Effector memory CD8-positive, alpha-beta T cell (primary cell): ENCODE measurements at regions not wholly inside any gene's neighbourhood (a gene's known extent, or its start where the extent isn't known, plus 50 kb on each side); places are given as distances from the start of the nearest gene placed in this dataset.

Experiments used
- ATAC-seq: fragments of 150-1000 bp; cut with Tn5 transposase; replicated peaks from 2 replicates; pipeline ENCODE4 v1.10.0; 2021; ENCODE audit warnings: mild to moderate bottlenecking, moderate library complexity
- DNase-seq, 3 experiments: peaks; one replicate each; pipeline ENCODE4 v3.0.0; 2021
- H3K27ac Mint-ChIP-seq, 2 donors: one replicate each; pipeline ENCODE4 v1.8.0; 2022; ENCODE audit warnings: mild to moderate bottlenecking in 2 of 2, mixed read lengths in 2 of 2, moderate library complexity in 2 of 2
- H3K27me3 Mint-ChIP-seq, 2 donors: one replicate each; pipeline ENCODE4 v1.8.0; 2022; ENCODE audit warnings: mixed read lengths in 2 of 2
- H3K36me3 Mint-ChIP-seq: one replicate; pipeline ENCODE4 v1.8.0; 2022; ENCODE audit warnings: mild to moderate bottlenecking, moderate library complexity, mixed read lengths; ENCODE audit not compliant: insufficient read depth
- H3K4me1 Mint-ChIP-seq, 2 donors: one replicate each; pipeline ENCODE4 v1.8.0; 2022; ENCODE audit warnings: low read depth in 2 of 2, mixed read lengths in 2 of 2
- H3K4me3 Mint-ChIP-seq, 2 donors: one replicate each; pipeline ENCODE4 v1.8.0; 2022; ENCODE audit warnings: mild to moderate bottlenecking in 2 of 2, mixed read lengths in 2 of 2, moderate library complexity in 2 of 2
- H3K9me3 Mint-ChIP-seq, 2 donors: one replicate each; pipeline ENCODE4 v1.8.0; 2022; ENCODE audit warnings: mixed read lengths in 2 of 2

DNA sequence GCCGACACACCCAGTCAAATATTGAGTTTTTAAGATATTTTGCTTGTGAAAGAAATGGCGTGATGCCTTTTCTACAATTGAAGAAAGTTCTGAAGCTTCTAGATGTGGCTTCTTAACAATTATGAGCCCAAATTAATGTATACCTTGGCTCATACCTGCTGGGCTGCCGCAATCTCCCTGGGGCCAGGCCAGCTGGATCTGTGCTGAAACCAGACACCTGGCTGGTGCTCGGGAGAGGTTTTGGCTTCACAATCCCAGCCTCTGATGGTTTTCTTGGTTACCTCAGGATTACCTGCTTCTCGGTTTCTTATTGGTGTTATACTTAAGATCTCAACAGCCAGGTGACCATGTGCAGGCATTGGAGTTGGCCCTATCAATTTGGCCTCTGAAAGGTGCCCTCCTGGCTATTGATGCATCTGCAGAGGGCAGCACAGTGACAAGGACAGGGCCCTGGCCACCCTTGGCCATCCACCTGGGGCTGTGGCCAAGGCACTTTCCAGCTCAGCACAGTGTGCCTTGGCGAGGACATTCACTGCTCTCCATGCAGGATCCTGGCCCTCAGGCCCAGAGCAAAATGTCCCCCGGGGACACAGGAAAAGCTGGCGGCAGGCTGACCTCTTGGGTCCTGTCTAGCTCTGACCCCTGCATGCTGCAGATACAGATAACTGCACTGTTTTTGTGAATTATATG is 305.0 kb downstream of the ZNF536 start:
- DNase-seq (no peak), ATAC-seq (no peak)
- Mint-ChIP-seq H3K27me3 (peaks cover 28 to 63% of the 10 kb centered on the region in 2 donors), H3K36me3 (no peaks in the 10 kb centered on the region), H3K9me3 (no peaks in the 10 kb centered on the region), H3K4me1 (peaks cover 0 to 2% of the 10 kb centered on the region in 2 donors), H3K27ac (no peak overlapping the region), H3K4me3 (no peak overlapping the region)

DNA sequence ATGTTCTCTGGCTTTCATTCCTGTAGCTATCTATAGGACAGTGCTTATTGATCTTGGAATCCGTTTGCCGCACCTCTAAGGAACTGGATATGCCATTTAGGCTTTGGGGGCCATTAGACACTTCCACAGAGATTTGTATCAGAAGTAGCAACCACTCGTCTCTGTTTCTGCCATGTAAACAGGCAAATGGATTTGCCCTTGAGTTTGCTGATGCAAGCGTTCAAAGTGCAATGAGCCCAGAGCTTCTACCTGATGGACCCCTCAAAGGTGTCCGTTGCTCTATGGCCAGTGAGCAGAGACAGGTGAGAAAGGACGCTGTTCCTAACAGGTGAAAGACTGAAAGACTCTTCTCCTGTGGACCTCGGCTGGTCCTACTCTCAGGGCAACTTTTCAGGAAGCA is 302.9 kb downstream of the ZNF536 start:
- no peaks in the 10 kb centered on the region for H3K36me3 Mint-ChIP-seq
- no peak overlapping the region for H3K27ac Mint-ChIP-seq
- DNase-seq (no peak), ATAC-seq (no peak)
- no peaks in the 10 kb centered on the region for H3K9me3 Mint-ChIP-seq
- H3K4me3 Mint-ChIP-seq, result no peak overlapping the region
- peaks cover 31 to 66% of the 10 kb centered on the region in 2 donors for H3K27me3 Mint-ChIP-seq
- H3K4me1 Mint-ChIP-seq, result peaks cover 0 to 2% of the 10 kb centered on the region in 2 donors

DNA sequence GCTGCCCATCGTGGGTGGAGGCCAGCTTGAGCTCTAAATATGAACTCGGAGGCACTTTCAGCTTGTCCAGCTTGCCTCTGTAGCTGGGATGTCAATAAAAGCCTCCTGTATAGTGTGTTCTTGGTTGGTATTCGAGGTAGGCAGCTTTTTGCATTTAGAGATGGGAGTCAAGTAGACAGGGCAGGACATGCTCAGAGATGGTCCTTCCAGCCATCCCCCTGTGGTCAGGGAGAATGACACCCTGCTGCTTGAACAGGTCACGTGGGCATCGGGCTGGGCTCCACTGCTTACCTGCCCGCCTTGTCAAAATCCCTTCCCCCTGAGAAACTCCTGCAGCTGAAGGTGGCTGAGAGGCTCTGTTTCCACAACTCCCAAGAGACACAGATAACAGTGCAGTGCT is 302.5 kb downstream of the ZNF536 start:
- peaks cover 31 to 70% of the 10 kb centered on the region in 2 donors for H3K27me3 Mint-ChIP-seq
- H3K36me3 Mint-ChIP-seq, result no peaks in the 10 kb centered on the region
- H3K27ac Mint-ChIP-seq, result no peak overlapping the region
- ATAC-seq (no peak), DNase-seq (no peak)
- H3K9me3 Mint-ChIP-seq, result no peaks in the 10 kb centered on the region
- no peak overlapping the region for H3K4me3 Mint-ChIP-seq
- H3K4me1 Mint-ChIP-seq, result peaks cover 0 to 2% of the 10 kb centered on the region in 2 donors

DNA sequence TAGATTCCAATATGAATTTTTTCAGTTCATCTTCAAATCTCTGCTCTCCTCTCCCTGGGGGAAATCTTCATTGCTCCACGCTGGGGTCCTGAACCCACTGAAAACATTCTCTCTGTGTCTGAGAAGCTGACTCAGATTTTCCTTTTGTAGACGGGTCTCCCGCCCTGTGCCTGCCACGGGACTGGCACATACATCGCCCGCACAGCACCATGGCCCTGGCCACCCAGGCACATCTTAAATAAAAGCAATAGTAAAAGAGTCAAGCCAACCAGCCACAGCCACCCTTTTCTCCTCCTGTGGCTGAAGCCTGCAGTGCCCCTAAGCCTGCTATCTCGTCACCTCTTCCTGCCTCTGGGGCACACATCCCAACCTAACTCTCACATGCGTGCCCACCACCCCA is 301.2 kb downstream of the ZNF536 start:
- H3K27me3 Mint-ChIP-seq, result peaks cover 45 to 74% of the 10 kb centered on the region in 2 donors
- DNase-seq (no peak), ATAC-seq (no peak)
- H3K9me3 Mint-ChIP-seq, result no peaks in the 10 kb centered on the region
- H3K27ac Mint-ChIP-seq, result no peak overlapping the region
- H3K4me1 Mint-ChIP-seq, result peaks cover 0 to 2% of the 10 kb centered on the region in 2 donors
- no peak overlapping the region for H3K4me3 Mint-ChIP-seq
- no peaks in the 10 kb centered on the region for H3K36me3 Mint-ChIP-seq

DNA sequence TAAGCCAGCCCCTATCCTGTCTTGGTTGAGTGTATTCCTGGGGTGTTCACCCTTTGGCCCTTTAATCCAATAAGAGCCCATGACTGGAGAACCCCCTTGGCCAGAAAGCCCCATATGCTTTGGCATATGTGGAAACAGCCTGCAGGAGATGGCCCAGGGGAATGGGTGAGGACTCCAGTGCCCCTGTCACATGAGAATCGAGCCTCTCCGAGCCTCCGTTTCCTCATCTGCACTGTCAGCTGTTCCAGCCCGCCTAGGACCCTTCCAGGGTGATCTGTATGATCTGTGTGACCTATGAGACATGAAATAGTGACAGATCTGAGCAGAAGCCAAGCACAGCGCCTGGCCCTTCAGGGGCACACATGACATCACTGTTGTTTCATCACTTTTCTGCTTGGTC is 300.7 kb downstream of the ZNF536 start:
- Mint-ChIP-seq H3K27ac (no peak overlapping the region), H3K9me3 (no peaks in the 10 kb centered on the region), H3K4me3 (no peak overlapping the region), H3K4me1 (peaks cover 0 to 2% of the 10 kb centered on the region in 2 donors), H3K27me3 (peaks cover 44 to 72% of the 10 kb centered on the region in 2 donors), H3K36me3 (no peaks in the 10 kb centered on the region)
- DNase-seq (no peak), ATAC-seq (no peak)

DNA sequence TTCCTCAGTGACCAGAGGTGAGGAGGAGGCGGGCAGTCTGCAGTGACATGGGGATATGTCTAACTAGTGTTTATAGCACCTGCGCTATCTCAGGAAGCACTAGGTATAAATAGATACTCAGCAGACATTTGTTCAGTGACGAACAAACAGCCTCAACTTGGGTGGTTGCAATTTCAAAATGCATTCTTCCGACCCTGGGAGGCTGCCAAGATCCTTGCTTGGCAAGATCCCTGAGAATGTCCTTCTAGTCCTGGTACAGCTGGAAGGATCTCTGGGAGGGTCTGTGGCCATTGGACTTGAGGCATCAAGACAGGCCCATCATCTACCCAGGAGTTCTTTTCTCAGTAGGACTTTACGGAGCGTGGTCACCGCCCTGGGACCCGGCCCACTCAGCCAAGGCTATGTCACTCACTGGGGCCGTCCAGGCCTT is 299.5 kb downstream of the ZNF536 start:
- Mint-ChIP-seq H3K4me1 (peaks cover 0 to 2% of the 10 kb centered on the region in 2 donors), H3K4me3 (no peak overlapping the region), H3K27ac (no peak overlapping the region), H3K36me3 (no peaks in the 10 kb centered on the region), H3K9me3 (no peaks in the 10 kb centered on the region), H3K27me3 (peaks cover 40 to 66% of the 10 kb centered on the region in 2 donors)
- no peak for DNase-seq
- no peak for ATAC-seq

DNA sequence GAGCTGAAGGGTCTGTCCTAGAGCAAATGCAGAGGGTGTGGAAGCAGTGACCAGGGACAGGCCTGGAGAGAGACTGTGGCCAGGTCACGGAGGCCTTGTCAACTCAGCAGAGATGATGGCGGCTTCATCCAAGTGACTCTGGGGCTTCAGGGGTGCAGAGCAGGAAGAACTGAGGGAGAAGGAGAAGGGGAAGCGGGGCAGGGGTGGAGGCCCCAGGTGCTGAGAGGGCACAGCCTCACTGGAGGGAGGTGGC is 299.1 kb downstream of the ZNF536 start:
- Mint-ChIP-seq H3K27me3 (peaks cover 43 to 66% of the 10 kb centered on the region in 2 donors), H3K4me3 (no peak overlapping the region), H3K9me3 (no peaks in the 10 kb centered on the region), H3K4me1 (peaks cover 0 to 2% of the 10 kb centered on the region in 2 donors), H3K36me3 (no peaks in the 10 kb centered on the region), H3K27ac (no peak overlapping the region)
- DNase-seq (no peak), ATAC-seq (no peak)

DNA sequence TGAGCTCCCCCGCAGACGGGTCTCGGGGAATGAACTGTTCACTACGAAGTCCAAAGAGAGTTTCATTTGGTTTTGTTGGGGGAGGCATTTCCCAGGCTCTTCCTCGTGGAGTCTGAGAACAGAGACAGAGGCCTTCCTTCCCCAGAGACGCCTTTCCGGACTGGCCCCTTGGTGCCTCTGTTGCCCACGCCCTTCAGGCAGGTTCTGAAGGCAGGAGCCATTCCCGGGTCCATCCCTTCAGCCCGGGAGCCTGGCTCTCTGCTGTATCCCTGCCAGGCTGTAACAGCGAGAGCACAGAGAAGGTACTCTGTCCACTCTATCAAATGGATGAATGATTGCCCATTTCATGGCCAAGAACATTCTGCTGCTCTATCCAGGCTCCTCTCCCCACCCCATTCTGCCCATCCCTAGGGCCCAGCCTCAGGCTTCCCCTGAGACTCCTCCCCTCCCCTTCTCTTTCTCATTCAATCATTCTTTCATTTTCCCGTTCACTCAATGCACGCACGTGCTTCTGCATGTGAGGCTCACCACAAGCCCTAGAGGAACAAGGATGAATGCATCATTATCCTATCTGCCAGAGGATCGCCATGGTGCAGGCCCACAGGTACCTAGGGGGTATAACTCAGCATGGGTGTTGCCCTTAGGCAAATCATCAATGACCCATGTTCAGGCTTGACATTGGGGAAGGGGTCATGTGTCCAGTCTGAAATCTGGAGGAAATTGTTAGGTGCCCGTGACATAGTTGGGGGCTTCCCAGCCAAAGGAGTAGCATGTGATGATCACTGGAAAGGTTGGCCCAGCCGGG is 298.6 kb downstream of the ZNF536 start:
- ATAC-seq (no peak), DNase-seq (no peak)
- peaks cover 48 to 69% of the 10 kb centered on the region in 2 donors for H3K27me3 Mint-ChIP-seq

DNA sequence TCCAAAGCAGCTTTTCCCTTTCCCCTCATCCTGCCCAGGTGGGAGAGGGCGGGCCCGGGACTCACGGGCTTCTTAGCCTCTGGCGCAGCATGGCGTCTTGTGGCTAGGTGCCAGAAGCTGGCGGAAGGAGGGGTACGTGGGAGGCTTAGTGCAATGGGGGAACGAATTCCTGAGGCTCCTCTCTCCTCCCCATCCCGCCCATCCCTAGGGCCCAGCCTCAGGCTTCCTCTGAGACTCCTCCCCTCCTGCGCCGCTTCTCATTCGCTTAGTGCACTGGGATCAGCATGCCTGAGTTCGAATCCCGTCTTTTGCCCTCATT is 297.8 kb downstream of the ZNF536 start:
- Mint-ChIP-seq H3K27me3 (peaks cover 52 to 76% of the 10 kb centered on the region in 2 donors), H3K9me3 (no peaks in the 10 kb centered on the region), H3K27ac (no peak overlapping the region), H3K36me3 (no peaks in the 10 kb centered on the region), H3K4me3 (no peak overlapping the region), H3K4me1 (peaks cover 0 to 2% of the 10 kb centered on the region in 2 donors)
- ATAC-seq (no peak), DNase-seq (no peak)

More for the DNA sequence above, 298.6 kb downstream of the ZNF536 start:
- H3K4me1 Mint-ChIP-seq, result peaks cover 0 to 2% of the 10 kb centered on the region in 2 donors
- H3K9me3 Mint-ChIP-seq, result no peaks in the 10 kb centered on the region
- H3K27ac Mint-ChIP-seq, result no peak overlapping the region
- no peaks in the 10 kb centered on the region for H3K36me3 Mint-ChIP-seq
- no peak overlapping the region for H3K4me3 Mint-ChIP-seq

DNA sequence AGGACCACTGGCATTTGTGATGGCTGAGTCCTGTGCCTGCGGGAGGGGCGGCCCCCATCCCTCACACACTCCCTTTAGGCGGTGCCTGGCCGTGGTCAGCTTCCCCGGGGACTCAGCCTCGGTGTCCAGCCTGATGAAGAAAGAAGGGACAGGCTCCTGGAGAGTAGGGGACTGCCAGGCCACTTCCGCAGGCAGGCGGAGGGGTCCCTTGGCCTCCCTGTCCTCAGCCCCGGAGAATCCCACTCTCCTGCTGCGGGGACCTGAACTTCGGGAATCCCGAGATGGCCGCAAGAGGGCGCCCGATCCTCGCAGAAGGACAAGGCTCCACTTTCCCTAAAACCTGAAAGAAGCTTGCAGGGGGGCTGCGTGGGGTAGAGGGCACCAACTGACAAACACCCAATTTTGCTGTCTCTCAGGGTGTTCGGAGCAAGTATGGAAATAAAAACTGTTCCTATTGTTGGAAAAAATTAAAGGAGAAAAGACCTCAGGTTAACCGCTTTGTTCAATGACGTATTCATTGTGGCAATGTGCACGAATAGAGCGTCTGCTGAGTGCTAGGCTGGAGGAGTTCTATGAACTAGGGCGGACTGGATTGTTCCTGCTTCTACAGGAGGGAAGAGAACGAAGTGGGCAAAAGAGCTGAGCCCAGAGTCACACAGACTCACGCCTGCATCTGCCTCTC is 297.3 kb downstream of the ZNF536 start:
- ATAC-seq (no peak), DNase-seq (peak; percentile 13 to 16 (median 13))
- Mint-ChIP-seq H3K4me1 (peaks cover 0 to 2% of the 10 kb centered on the region in 2 donors), H3K27me3 (peaks cover 53 to 76% of the 10 kb centered on the region in 2 donors), H3K9me3 (no peaks in the 10 kb centered on the region), H3K4me3 (no peak overlapping the region), H3K27ac (no peak overlapping the region), H3K36me3 (no peaks in the 10 kb centered on the region)

DNA sequence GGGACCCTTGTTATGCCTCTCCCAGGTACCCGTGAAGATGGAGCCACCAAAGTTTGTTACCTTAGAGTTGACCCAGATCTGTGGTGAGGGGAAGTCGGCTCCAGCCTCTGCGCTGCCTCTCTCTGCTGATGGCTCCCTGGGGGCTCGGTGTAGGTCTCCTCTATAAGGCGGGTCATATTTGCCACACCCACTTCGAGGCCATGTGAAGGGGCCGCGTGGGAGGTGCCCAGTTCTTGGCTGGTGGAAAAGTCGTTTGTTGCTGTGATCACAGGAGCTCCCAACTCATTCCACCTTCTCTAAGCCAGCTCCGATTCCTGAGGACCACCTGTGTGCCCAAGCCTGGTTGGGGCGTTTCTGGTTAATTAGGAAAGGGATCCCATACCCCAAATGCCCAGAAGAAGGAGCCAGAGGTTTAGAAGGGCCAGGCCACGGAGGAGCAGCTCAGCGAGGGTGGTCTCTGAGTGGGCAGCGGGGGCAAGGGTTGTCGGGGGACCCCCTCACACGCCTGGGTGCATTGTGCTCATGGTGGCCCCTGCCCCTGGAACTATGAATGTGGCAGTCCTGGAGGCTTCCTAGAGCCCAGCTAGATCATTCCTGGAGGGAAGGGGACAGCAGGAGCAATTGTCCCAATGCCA is 296.5 kb downstream of the ZNF536 start:
- no peak for ATAC-seq
- Mint-ChIP-seq H3K4me3 (no peak overlapping the region), H3K36me3 (no peaks in the 10 kb centered on the region)

DNA sequence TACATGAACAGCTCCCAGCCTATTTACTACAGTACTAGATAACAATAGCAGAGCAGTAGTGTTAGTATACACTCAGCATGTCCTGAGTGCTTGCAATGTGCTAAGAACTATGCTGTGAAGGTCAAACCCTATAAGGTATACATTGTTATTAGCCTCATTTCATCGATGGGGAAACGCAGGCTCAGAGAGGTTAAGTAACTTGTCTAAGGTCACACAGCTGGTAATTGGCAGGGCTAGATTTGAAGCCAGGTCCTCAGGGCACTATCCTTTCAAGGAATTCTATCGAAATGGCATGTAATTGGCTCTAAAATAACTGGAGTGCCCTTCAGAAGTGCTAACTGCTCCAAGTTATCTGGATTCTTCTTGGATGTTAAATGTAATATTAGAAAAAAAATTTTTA is 295.6 kb downstream of the ZNF536 start:
- no peak overlapping the region for H3K27ac Mint-ChIP-seq
- DNase-seq (no peak), ATAC-seq (no peak)
- no peaks in the 10 kb centered on the region for H3K9me3 Mint-ChIP-seq
- no peaks in the 10 kb centered on the region for H3K4me1 Mint-ChIP-seq
- no peak overlapping the region for H3K4me3 Mint-ChIP-seq
- peaks cover 49 to 70% of the 10 kb centered on the region in 2 donors for H3K27me3 Mint-ChIP-seq
- H3K36me3 Mint-ChIP-seq, result no peaks in the 10 kb centered on the region

More for the DNA sequence above, 296.5 kb downstream of the ZNF536 start:
- no peak for DNase-seq
- no peaks in the 10 kb centered on the region for H3K9me3 Mint-ChIP-seq
- no peaks in the 10 kb centered on the region for H3K4me1 Mint-ChIP-seq
- peaks cover 54 to 71% of the 10 kb centered on the region in 2 donors for H3K27me3 Mint-ChIP-seq
- H3K27ac Mint-ChIP-seq, result no peak overlapping the region

DNA sequence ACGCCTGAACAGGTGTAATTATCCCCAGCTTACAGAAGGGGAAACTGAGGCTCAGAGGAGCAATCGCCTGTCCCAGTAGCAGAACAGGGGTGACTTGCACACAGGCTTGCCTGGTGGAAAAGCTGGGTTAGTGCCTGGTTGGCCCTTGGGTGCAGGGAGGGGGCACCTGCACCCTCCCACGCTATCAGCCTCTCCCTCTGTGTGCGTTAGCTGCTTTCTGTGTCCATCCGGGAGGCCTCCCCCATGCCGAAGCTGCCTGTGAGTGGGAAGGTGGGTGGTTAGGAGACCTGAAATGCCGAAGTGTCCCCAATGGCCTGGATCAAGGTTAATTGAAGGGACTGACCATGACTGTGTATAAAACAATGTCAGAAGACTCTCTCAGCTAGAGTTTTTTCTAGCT is 295.0 kb downstream of the ZNF536 start:
- Mint-ChIP-seq H3K36me3 (no peaks in the 10 kb centered on the region), H3K4me1 (no peaks in the 10 kb centered on the region), H3K4me3 (no peak overlapping the region), H3K9me3 (no peaks in the 10 kb centered on the region), H3K27ac (no peak overlapping the region), H3K27me3 (peaks cover 53 to 70% of the 10 kb centered on the region in 2 donors)
- ATAC-seq (no peak), DNase-seq (no peak)
